ENCODE measurements at regions not wholly inside any gene's neighbourhood (a gene's known extent, or its start where the extent isn't known, plus 50 kb on each side); places are given as distances from the start of the nearest gene placed in this dataset.

GRCh38 chr10:21021843-21022594, 124.9 kb upstream of the NEBL start:
- Histone ChIP-seq H3K4me2 (ENCODE audit: control insufficient read depth, extremely low read depth, insufficient read depth, low read depth, low read length) (no peak overlapping the region), H3K9me3 (ENCODE audit: control insufficient read depth, low read depth, low read length) (no peaks in the 10 kb centered on the region), H3K4me3 (ENCODE audit: control insufficient read depth in 2 of 3, extremely low read depth in 1 of 3, insufficient read depth in 2 of 3, low read depth in 1 of 3, low read length in 3 of 3) (no peak overlapping the region), H3K79me2 (ENCODE audit: control insufficient read depth, insufficient read depth, low read length) (no peaks in the 10 kb centered on the region), H3K9me1 (ENCODE audit: control insufficient read depth, extremely low read depth, insufficient read depth, low read length) (no peaks in the 10 kb centered on the region), H3K9ac (ENCODE audit: control insufficient read depth, extremely low read depth, insufficient read depth, low read length) (no peak overlapping the region), H3K36me3 (ENCODE audit: control insufficient read depth in 2 of 2, extremely low read depth in 1 of 2, insufficient read depth in 2 of 2, low read length in 2 of 2) (no peaks in the 10 kb centered on the region), H2AFZ (ENCODE audit: control insufficient read depth, low read length) (no peak overlapping the region), H3K27ac (ENCODE audit: control insufficient read depth, insufficient read depth, low read length) (no peak overlapping the region), H3K27me3 (ENCODE audit: control insufficient read depth, extremely low read depth, insufficient read depth, low read length) (no peaks in the 10 kb centered on the region), H3K4me1 (ENCODE audit: control insufficient read depth, extremely low read depth, insufficient read depth, low read length) (peaks cover 8% of the 10 kb centered on the region), H4K20me1 (ENCODE audit: control insufficient read depth, extremely low read depth, insufficient read depth, low read length) (no peaks in the 10 kb centered on the region)
- TF ChIP-seq CTCF (optimal IDR thresholded peaks at IDR 0.05 in 1 of 3, IDR thresholded peaks at IDR 0.05 in 1 of 3, conservative IDR thresholded peaks at IDR 0.05 in 1 of 3; ENCODE audit: extremely low read depth in 1 of 3, insufficient read depth in 2 of 3, low read length in 3 of 3): peak in 1 of 3 experiments; percentile 23
- no peak for TF ChIP-seq EZH2 (IDR thresholded peaks at IDR 0.05; ENCODE audit: low read length)
- DNase-seq (ENCODE audit: low read depth, low spot score) (no peak), FAIRE-seq (no peak)
- dilution Hi-C loops (cut with MboI; ENCODE audit: extremely low pct_ligation_motif_present, low sequenced_read_pairs): no loop called here

GRCh38 chr10:21021231-21021630, 124.1 kb upstream of the NEBL start:
- no peak for TF ChIP-seq CTCF (optimal IDR thresholded peaks at IDR 0.05 in 1 of 3, IDR thresholded peaks at IDR 0.05 in 1 of 3, conservative IDR thresholded peaks at IDR 0.05 in 1 of 3; ENCODE audit: extremely low read depth in 1 of 3, insufficient read depth in 2 of 3, low read length in 3 of 3)
- no peak for TF ChIP-seq EZH2 (IDR thresholded peaks at IDR 0.05; ENCODE audit: low read length)
- FAIRE-seq: no peak
- peaks cover 8% of the 10 kb centered on the region for H3K4me1 ChIP-seq (ENCODE audit: control insufficient read depth, extremely low read depth, insufficient read depth, low read length)
- H3K9ac ChIP-seq (ENCODE audit: control insufficient read depth, extremely low read depth, insufficient read depth, low read length): no peak overlapping the region
- no peak overlapping the region for H3K4me3 ChIP-seq (ENCODE audit: control insufficient read depth in 2 of 3, extremely low read depth in 1 of 3, insufficient read depth in 2 of 3, low read depth in 1 of 3, low read length in 3 of 3)
- H3K4me2 ChIP-seq (ENCODE audit: control insufficient read depth, extremely low read depth, insufficient read depth, low read depth, low read length): no peak overlapping the region
- H3K9me3 ChIP-seq (ENCODE audit: control insufficient read depth, low read depth, low read length): no peaks in the 10 kb centered on the region
- H3K27me3 ChIP-seq (ENCODE audit: control insufficient read depth, extremely low read depth, insufficient read depth, low read length): no peaks in the 10 kb centered on the region
- H3K9me1 ChIP-seq (ENCODE audit: control insufficient read depth, extremely low read depth, insufficient read depth, low read length): no peaks in the 10 kb centered on the region
- DNase-seq (ENCODE audit: low read depth, low spot score): no peak
- H4K20me1 ChIP-seq (ENCODE audit: control insufficient read depth, extremely low read depth, insufficient read depth, low read length): no peaks in the 10 kb centered on the region
- H3K27ac ChIP-seq (ENCODE audit: control insufficient read depth, insufficient read depth, low read length): no peak overlapping the region
- dilution Hi-C loops (cut with MboI; ENCODE audit: extremely low pct_ligation_motif_present, low sequenced_read_pairs): no loop called here
- no peaks in the 10 kb centered on the region for H3K36me3 ChIP-seq (ENCODE audit: control insufficient read depth in 2 of 2, extremely low read depth in 1 of 2, insufficient read depth in 2 of 2, low read length in 2 of 2)
- H3K79me2 ChIP-seq (ENCODE audit: control insufficient read depth, insufficient read depth, low read length): no peaks in the 10 kb centered on the region
- H2AFZ ChIP-seq (ENCODE audit: control insufficient read depth, low read length): no peak overlapping the region

Measured in keratinocyte (primary cell).